HG02885 (cell line): ENCODE measurements at regions not wholly inside any gene's neighbourhood (a gene's known extent, or its start where the extent isn't known, plus 50 kb on each side); places are given as distances from the start of the nearest gene placed in this dataset.
"Not testable (repeated sequence)": the region's sequence is repeated elsewhere in the genome, so short reads cannot be mapped to it uniquely, and the experiment has no call there.

Experiments used
- ATAC-seq: cut with Tn5 transposase; IDR thresholded peaks from one replicate; pipeline ENCODE4 v1.9.1; 2021; ENCODE audit warnings: mild to moderate bottlenecking; ENCODE audit not compliant: unreplicated experiment, poor library complexity

GRCh38 chr2:228541789-228542188, 360.3 kb upstream of the SPHKAP start:
- no peak for ATAC-seq

- no peak for ATAC-seq
These were observed 359.5 kb upstream of the SPHKAP start for GRCh38 chr2:228540976-228541375.

GRCh38 chr2:228535396-228535795, 353.9 kb upstream of the SPHKAP start:
- ATAC-seq, result no peak

DNA sequence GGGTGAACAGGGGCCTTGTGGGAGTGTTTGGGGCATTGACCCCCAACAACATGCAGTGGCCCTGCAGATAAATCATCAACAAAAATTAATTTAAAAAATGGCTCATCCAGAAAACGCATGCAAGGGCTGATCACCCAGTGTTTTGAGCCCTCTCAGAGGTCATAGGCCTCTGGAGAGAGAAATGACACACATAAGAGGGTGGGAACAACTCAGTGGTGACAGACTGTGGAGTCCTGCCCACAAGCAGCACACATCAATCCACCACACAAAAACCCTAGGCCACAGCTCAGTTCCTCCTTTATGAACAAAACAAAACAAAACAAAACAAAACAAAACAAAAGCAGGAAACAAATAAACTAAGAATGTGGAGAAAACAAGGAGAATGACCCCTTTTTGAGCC, 351.7 kb upstream of the SPHKAP start:
- ATAC-seq, result no peak

GRCh38 chr2:228532233-228532632, 350.7 kb upstream of the SPHKAP start:
- peak; percentile 51 for ATAC-seq

GRCh38 chr2:228527197-228527881, 345.9 kb upstream of the SPHKAP start:
- ATAC-seq, result no peak

GRCh38 chr2:228526687-228527086, 345.2 kb upstream of the SPHKAP start:
- no peak for ATAC-seq

- no peak for ATAC-seq
These were observed 341.5 kb upstream of the SPHKAP start for GRCh38 chr2:228522977-228523376.

- ATAC-seq, result no peak
These were observed 340.8 kb upstream of the SPHKAP start for GRCh38 chr2:228522276-228522675.

- no peak for ATAC-seq
These were observed 338.1 kb upstream of the SPHKAP start for GRCh38 chr2:228519561-228519960.

DNA sequence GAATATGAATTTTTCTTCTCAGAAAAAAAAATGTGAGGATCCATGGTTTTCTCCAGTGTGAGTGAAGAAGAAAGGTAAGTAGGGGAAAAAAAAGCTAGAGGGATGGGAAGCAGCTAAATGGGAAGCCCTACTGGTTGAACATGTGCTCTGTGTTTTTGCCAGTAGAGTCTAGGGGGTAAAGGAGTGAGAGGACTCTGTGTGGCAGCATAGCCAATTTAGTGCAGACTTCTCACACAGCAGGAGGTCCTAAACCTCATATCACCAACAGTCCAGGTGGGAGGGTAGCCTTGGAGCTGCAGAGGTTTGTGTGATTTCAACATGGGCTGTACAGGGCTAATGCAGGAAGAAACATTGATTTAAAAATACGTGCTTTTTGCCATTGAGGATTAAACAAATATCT, 334.5 kb upstream of the SPHKAP start:
- ATAC-seq, result no peak

GRCh38 chr2:228513480-228513879, 332.0 kb upstream of the SPHKAP start:
- not testable (repeated sequence) for ATAC-seq

DNA sequence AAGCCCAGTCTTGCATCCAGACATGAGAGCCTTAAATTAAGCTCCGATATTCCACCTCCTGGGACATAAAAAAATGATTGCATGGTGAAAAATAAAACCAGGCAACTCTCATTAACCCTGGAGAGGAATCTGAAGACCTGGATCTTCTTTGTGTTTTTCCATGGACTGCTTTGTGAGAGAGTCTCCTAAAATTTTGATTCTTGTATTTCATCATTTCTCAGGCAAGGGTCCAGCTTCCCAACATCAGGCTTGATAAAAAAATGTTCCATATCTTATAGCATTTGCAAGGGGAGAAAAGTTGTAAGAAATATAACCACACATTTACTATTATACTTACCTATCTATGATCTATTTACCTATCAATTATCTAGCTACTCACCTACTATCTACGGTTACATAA, 327.5 kb upstream of the SPHKAP start:
- ATAC-seq, result no peak

DNA sequence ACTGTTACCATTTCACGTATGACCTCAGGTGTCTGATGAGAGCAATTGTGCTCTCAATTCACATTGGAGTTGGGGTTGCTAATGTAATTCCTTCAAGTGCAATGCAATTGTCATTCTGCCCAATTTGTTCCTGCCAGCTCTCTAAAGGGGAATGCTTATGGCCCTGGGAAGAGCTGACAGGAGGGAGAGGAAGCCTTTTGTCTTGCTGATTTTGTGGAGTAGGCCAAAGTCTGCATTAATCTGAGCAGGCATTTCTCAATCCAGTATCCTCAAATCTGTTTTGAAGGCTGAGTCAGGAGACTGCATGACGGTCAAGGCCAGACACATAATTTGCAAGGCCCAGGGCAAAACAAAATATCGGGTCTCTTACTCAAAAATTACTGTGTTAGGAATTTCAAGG, 326.4 kb upstream of the SPHKAP start:
- no peak for ATAC-seq

GRCh38 chr2:228507231-228507824, 325.8 kb upstream of the SPHKAP start:
- no peak for ATAC-seq

- ATAC-seq, result no peak
These were observed 322.2 kb upstream of the SPHKAP start for GRCh38 chr2:228503731-228504130.

- ATAC-seq, result no peak
These were observed 312.4 kb upstream of the SPHKAP start for GRCh38 chr2:228493852-228494251.

- no peak for ATAC-seq
These were observed 297.5 kb upstream of the SPHKAP start for GRCh38 chr2:228479014-228479413.

- no peak for ATAC-seq
These were observed 293.0 kb upstream of the SPHKAP start for GRCh38 chr2:228474466-228474865.

DNA sequence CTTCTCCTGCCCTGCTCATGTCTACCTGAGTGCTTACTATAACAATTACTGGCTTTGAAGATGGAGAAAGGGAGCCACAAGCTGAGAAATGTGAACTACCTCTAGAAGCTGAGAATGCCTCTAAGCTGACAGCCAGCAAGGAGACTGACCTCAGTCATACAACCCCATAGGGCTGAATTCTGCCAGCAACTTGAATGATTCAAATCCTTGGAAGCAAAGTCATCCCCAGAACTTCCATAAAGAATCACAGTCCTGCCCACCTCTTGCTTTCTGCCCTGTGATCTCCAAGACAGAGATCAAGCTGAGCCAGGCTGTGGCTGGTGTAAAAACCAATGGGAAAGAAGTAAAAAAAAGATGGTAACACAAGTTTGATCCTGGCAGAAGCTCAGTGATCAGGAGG, 288.2 kb upstream of the SPHKAP start:
- no peak for ATAC-seq

DNA sequence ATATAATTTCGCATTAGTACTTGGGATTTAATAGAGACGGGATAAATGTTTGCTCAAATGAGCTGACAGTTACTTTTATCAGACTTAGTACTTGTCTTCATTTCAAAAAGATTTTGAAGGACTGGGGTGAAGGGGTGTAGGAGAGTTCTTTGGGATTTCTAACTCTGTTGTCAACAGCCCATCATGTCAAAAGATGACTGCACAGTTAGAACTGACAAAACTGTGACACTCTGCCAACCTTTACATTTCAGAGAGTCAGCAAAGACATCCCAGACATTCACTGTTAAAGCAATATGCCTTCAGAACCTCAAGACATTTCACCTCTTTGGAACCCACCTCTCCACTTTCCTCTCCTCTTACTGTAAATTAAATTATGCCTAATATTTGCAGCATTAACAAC, 285.4 kb upstream of the SPHKAP start:
- ATAC-seq, result no peak

GRCh38 chr2:228465408-228465807, 283.9 kb upstream of the SPHKAP start:
- no peak for ATAC-seq
